ENCODE measurements at regions not wholly inside any gene's neighbourhood (a gene's known extent, or its start where the extent isn't known, plus 50 kb on each side); places are given as distances from the start of the nearest gene placed in this dataset.

GRCh38 chr11:92845390-92845789 is 124.1 kb upstream of the MTNR1B start:
- TF ChIP-seq REST (IDR thresholded peaks at IDR 0.05; ENCODE audit: insufficient read depth in 1 of 2, low read depth in 2 of 2, low read length in 1 of 2), result no peak
- TF ChIP-seq CTCF (IDR thresholded peaks at IDR 0.05), result no peak
- no peak for TF ChIP-seq SIN3A (IDR thresholded peaks at IDR 0.05; ENCODE audit: borderline replicate concordance, insufficient read depth, low read depth, low read length)
- TF ChIP-seq TCF7L2 (IDR thresholded peaks at IDR 0.05; ENCODE audit: low read depth, low read length), result no peak
- no peak for TF ChIP-seq POLR2AphosphoS5 (IDR thresholded peaks at IDR 0.05; ENCODE audit: low read depth, low read length)
- DNase-seq (ENCODE audit: low read depth, low spot score), result no peak
- CTCF ChIA-PET, result no interaction called here
- Histone ChIP-seq H3K27me3 (ENCODE audit: control insufficient read depth, insufficient read depth, low read length) (no peaks in the 10 kb centered on the region), H3K9me3 (ENCODE audit: control insufficient read depth, insufficient read depth, low read depth, low read length) (no peaks in the 10 kb centered on the region), H3K36me3 (ENCODE audit: control insufficient read depth, insufficient read depth, low read length) (no peaks in the 10 kb centered on the region), H3K4me1 (ENCODE audit: control insufficient read depth, insufficient read depth, low read length) (no peaks in the 10 kb centered on the region), H3K4me3 (ENCODE audit: low read depth in 2 of 2, low read length in 2 of 2) (no peak overlapping the region), H3K27ac (ENCODE audit: low read length) (no peak overlapping the region)
- intact Hi-C loops (cut with micrococcal nuclease; ENCODE audit: unreplicated experiment) (no loop called here), in situ Hi-C loops (cut with HindIII; ENCODE audit: low pct_unique_long_range_greater_than_20kb, low sequenced_read_pairs) (no loop called here)
- ATAC-seq, result no peak
- no TSS peak for BruUV-seq (replicated peaks)
- POLR2A ChIA-PET, result no interaction called here

- intact Hi-C loops (cut with micrococcal nuclease; ENCODE audit: unreplicated experiment), result no loop called here
- POLR2A ChIA-PET, result no interaction called here
- ATAC-seq (no peak), DNase-seq (ENCODE audit: low read depth, low spot score) (no peak)
- Histone ChIP-seq H3K27ac (ENCODE audit: low read length) (no peak overlapping the region), H3K36me3 (ENCODE audit: control insufficient read depth, insufficient read depth, low read length) (no peaks in the 10 kb centered on the region), H3K27me3 (ENCODE audit: control insufficient read depth, insufficient read depth, low read length) (no peaks in the 10 kb centered on the region), H3K4me3 (ENCODE audit: low read depth in 2 of 2, low read length in 2 of 2) (no peak overlapping the region), H3K4me1 (ENCODE audit: control insufficient read depth, insufficient read depth, low read length) (no peaks in the 10 kb centered on the region), H3K9me3 (ENCODE audit: control insufficient read depth, insufficient read depth, low read depth, low read length) (no peaks in the 10 kb centered on the region)
- in situ Hi-C loops (cut with HindIII; ENCODE audit: low pct_unique_long_range_greater_than_20kb, low sequenced_read_pairs), result no loop called here
- TF ChIP-seq CTCF (IDR thresholded peaks at IDR 0.05) (no peak), REST (IDR thresholded peaks at IDR 0.05; ENCODE audit: insufficient read depth in 1 of 2, low read depth in 2 of 2, low read length in 1 of 2) (no peak), TCF7L2 (IDR thresholded peaks at IDR 0.05; ENCODE audit: low read depth, low read length) (no peak), POLR2AphosphoS5 (IDR thresholded peaks at IDR 0.05; ENCODE audit: low read depth, low read length) (no peak), SIN3A (IDR thresholded peaks at IDR 0.05; ENCODE audit: borderline replicate concordance, insufficient read depth, low read depth, low read length) (no peak)
- BruUV-seq (replicated peaks), result no TSS peak
- CTCF ChIA-PET, result no interaction called here
Measured at GRCh38 chr11:92845805-92846204, 123.6 kb upstream of the MTNR1B start.

All from Panc1 (cell line).